ENCODE measurements at regions not wholly inside any gene's neighbourhood (a gene's known extent, or its start where the extent isn't known, plus 50 kb on each side); places are given as distances from the start of the nearest gene placed in this dataset.
"Not testable (repeated sequence)": the region's sequence is repeated elsewhere in the genome, so short reads cannot be mapped to it uniquely, and the experiment has no call there.

- TF ChIP-seq IRF2 (CRISPR knock-in tag; IDR thresholded peaks at IDR 0.05; ENCODE audit: borderline replicate concordance, low read depth); CTCF (IDR thresholded peaks at IDR 0.05); TEAD1 (CRISPR knock-in tag; IDR thresholded peaks at IDR 0.05); TCF7 (CRISPR knock-in tag; IDR thresholded peaks at IDR 0.05; ENCODE audit: low read depth): not testable (repeated sequence)
These were observed 130.0 kb downstream of the SRGAP2 start for GRCh38 chr1:206333316-206333715.
